Activated T-helper 17 cell treated with anti-CD3 and anti-CD28 coated beads, Interleukin-2, amount 50 U/mL, for 72 hours (primary cell): ENCODE measurements at regions not wholly inside any gene's neighbourhood (a gene's known extent, or its start where the extent isn't known, plus 50 kb on each side); places are given as distances from the start of the nearest gene placed in this dataset.
A peak's percentile ranks its signal among the peaks of the same experiment; 100 is the strongest.
"Not testable (repeated sequence)": the region's sequence is repeated elsewhere in the genome, so short reads cannot be mapped to it uniquely, and the experiment has no call there.

Source experiments
- ATAC-seq: fragments of 150-1000 bp; cut with Tn5 transposase; replicated peaks from 2 replicates; pipeline ENCODE4 v1.10.0; 2021; ENCODE audit warnings: mild to moderate bottlenecking, moderate library complexity
- H3K27ac Mint-ChIP-seq: one replicate; pipeline ENCODE4 v1.8.0; 2022; ENCODE audit warnings: mixed read lengths
- H3K27me3 Mint-ChIP-seq: one replicate; pipeline ENCODE4 v1.8.0; 2022; ENCODE audit warnings: mixed read lengths
- H3K36me3 Mint-ChIP-seq: one replicate; pipeline ENCODE4 v1.8.0; 2022; ENCODE audit warnings: low read depth, mild to moderate bottlenecking, mixed read lengths
- H3K4me1 Mint-ChIP-seq: one replicate; pipeline ENCODE4 v1.8.0; 2022; ENCODE audit warnings: mixed read lengths
- H3K4me3 Mint-ChIP-seq: one replicate; pipeline ENCODE4 v1.8.0; 2022; ENCODE audit warnings: mild to moderate bottlenecking, mixed read lengths
- H3K9me3 Mint-ChIP-seq: one replicate; pipeline ENCODE4 v1.8.0; 2022; ENCODE audit warnings: mixed read lengths

DNA sequence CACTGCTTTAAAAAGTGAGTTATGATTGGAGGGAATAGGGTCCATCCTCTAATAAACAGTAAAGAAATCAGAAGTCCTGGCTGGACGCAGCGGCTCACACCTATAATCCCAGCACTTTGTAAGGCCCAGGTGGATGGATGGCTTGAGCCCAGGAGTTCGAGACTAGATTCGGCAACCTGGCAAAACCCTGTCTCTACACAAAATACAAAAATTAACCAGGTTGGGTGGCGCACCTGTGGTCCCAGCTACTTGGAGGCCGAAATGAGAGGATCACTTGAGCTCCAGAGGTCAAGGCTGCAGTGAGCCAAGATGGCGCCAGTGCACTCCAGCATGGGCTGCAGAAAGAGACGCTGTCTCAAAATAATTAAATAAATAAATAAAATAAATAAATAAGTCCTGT is 171.2 kb downstream of the POTEB3 start:
- Mint-ChIP-seq H3K27ac (no peak overlapping the region), H3K36me3 (no peaks in the 10 kb centered on the region), H3K4me3 (no peak overlapping the region), H3K4me1 (peaks cover 5% of the 10 kb centered on the region), H3K27me3 (peaks cover 15% of the 10 kb centered on the region), H3K9me3 (no peaks in the 10 kb centered on the region)
- ATAC-seq, result no peak

DNA sequence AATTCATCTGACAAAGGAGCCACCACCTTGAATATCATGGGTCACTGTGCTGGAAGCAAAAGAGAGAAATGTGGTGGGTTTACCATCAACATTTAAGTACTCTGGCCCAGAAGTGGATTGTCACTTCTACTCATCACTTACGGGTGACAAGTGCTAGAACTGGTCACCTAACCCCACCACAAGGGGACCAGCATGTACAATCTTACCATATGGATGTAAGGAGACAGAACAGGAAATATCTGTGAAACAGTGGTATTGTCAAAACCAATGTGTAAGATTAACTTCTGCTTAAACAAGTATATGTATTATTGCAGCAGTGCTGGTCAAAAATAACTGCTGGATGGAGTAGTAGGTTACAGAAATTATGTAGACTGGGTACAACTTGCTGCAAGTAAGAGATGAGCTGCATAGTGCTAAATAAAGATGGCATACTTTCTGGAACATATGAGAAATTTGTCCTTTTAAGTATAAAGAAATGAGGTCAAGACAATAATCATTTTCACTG is 171.8 kb downstream of the POTEB3 start:
- H3K9me3 Mint-ChIP-seq, result no peaks in the 10 kb centered on the region
- no peak overlapping the region for H3K27ac Mint-ChIP-seq
- peaks cover 15% of the 10 kb centered on the region for H3K27me3 Mint-ChIP-seq
- no peak overlapping the region for H3K4me3 Mint-ChIP-seq
- H3K4me1 Mint-ChIP-seq, result peaks cover 5% of the 10 kb centered on the region
- no peaks in the 10 kb centered on the region for H3K36me3 Mint-ChIP-seq
- no peak for ATAC-seq

DNA sequence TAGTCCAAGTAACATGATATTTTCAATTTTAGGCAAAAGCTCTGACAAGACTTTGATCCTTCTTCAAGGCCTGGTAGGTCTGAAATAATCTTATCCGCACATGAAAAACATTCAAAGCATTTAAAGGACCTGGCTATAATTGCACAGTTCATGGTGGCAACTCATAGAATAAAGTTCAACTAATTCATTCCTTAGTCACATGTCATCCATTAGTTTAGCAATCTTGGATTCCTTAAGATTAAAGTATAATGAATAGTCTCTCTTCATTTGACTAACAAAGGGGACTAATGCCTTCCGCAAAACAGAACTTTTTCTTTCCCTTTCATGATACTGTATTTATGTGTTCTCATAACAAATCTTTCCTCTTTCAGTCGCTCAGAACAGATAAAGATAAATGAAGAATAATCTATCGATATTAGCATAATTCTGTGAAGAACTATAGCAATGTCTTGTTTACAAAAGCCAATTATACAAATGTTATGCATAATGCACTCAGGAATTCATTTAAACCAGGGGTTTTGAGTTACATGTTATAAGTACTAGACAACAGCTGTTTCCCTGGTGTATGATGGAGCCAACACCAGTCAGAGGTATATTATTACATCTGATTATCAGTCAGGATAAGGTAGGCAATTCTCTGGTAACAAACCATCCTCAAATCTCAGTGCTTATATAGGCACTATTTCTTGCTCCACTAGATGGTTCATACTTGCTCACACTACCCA is 172.5 kb downstream of the POTEB3 start:
- Mint-ChIP-seq H3K36me3 (no peaks in the 10 kb centered on the region), H3K4me1 (peaks cover 5% of the 10 kb centered on the region), H3K4me3 (no peak overlapping the region), H3K27me3 (peaks cover 15% of the 10 kb centered on the region), H3K27ac (no peak overlapping the region), H3K9me3 (no peaks in the 10 kb centered on the region)
- no peak for ATAC-seq

DNA sequence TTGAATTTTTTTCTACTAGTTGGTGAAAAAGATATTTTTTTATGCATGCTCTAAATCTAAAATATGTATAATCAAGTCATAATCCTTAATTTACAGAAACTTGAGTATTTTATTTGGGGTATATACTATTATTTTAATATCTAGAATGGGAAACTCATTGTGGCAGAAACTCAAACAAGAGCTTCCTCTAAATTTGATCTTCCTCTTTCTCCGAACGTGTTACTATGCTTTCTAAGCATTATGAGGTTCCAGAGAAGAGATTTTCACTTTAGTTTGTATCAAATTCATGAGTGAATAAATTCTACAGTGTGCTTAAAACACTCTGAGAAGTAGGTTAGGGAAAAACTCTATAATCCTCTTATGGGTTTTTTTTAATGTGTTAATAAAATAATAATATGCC is 173.1 kb downstream of the POTEB3 start:
- H3K27ac Mint-ChIP-seq, result no peak overlapping the region
- H3K4me1 Mint-ChIP-seq, result peaks cover 4% of the 10 kb centered on the region
- no peak for ATAC-seq
- H3K4me3 Mint-ChIP-seq, result no peak overlapping the region
- no peaks in the 10 kb centered on the region for H3K36me3 Mint-ChIP-seq
- H3K9me3 Mint-ChIP-seq, result peaks cover 3% of the 10 kb centered on the region
- H3K27me3 Mint-ChIP-seq, result peaks cover 19% of the 10 kb centered on the region

DNA sequence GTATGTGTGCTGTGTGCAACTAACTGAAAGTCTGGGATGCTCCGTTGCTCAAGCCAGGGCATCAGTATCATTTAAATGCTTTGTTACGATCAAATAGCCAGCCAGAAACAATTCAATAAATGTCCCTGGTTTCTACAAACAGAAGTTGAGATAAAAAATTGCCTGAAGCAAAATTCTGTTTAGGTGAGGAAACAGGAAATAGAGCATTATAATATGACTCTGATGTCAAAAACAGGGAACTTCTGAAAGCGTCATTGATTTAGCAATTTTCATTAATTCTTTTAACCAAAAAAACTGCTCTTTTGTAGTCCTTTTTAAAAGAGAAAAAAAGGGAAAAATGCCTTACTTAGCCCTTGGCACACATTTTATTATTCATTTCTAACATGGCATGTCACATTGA is 174.7 kb downstream of the POTEB3 start:
- H3K27ac Mint-ChIP-seq, H3K4me1 Mint-ChIP-seq, H3K9me3 Mint-ChIP-seq, ATAC-seq, H3K36me3 Mint-ChIP-seq, H3K4me3 Mint-ChIP-seq: not testable (repeated sequence)
- H3K27me3 Mint-ChIP-seq, result peaks cover 11% of the 10 kb centered on the region

DNA sequence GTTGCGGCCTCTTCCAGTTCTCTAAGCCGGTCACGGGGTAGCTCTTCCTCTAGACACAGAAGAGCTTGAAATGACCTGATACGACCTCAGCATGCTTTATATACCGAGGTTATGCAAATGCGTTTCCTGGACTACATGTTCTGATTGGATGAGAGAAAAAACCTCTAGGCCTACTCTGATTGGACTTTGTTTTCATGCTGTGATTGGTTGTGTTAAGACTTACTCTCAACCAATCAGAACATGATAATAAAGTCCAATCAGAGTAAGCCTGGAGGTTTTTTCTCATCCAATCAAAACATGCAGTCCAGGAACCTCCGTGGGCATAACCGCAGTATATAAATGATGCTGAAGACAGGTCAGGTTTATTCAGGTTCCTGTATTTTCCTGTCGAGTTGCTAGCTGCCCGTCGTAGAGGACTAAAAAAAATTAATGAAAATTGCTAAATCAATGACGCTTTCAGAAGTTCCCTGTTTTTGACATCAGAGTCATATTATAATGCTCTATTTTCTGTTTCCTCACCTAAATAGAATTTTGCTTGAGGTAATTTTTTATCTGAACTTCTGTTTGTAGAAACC is 177.4 kb downstream of the POTEB3 start:
- Mint-ChIP-seq H3K4me3 (no peak overlapping the region), H3K36me3 (no peaks in the 10 kb centered on the region), H3K27me3 (peaks cover 13% of the 10 kb centered on the region), H3K4me1 (no peaks in the 10 kb centered on the region), H3K9me3 (peaks cover 3% of the 10 kb centered on the region), H3K27ac (no peak overlapping the region)
- ATAC-seq, result no peak

DNA sequence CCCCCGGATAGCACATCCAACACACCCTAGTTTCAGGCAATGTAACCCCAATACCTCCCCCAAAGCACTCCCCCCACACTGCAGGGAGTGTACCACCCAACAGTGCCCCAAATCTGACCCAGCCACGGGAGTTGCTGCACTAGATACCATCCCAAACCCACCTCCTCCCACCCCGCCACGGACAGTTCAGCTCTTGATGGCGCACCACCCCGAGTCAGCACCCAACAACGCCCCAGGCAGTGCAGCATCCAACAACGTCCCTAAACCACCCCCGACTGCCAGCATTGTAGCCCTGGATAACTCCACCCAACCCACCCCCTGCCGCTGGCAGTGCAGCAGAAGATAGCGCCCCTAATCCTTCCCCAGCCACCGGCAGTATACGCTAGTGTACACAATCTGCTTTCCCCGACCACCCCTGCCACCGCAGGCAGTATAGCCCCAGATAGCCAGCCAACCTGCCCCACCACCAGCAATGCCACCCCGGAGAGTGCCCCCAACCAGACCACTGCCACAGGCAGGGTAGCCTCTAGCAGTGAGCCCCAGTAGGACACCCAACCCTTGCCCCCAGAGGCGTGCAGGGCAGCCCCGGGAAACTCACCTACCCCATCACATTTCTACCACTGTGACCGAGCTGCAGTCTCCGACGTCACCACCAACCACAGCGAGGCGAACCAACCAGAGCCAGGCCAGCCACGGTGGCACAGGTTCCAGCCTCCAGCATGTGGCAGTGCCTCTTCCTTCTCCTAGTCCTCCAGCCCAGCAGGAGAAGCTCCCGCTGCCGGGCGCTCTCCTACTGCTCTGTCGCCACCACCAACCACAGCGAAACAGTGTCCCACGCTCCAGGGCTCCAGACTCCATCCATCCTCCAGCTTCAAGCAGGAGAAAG is 178.1 kb downstream of the POTEB3 start:
- Mint-ChIP-seq H3K27ac (no peak overlapping the region), H3K4me1 (no peaks in the 10 kb centered on the region), H3K27me3 (peaks cover 12% of the 10 kb centered on the region), H3K36me3 (no peaks in the 10 kb centered on the region), H3K4me3 (no peak overlapping the region), H3K9me3 (peaks cover 3% of the 10 kb centered on the region)
- ATAC-seq, result peak; percentile 9

DNA sequence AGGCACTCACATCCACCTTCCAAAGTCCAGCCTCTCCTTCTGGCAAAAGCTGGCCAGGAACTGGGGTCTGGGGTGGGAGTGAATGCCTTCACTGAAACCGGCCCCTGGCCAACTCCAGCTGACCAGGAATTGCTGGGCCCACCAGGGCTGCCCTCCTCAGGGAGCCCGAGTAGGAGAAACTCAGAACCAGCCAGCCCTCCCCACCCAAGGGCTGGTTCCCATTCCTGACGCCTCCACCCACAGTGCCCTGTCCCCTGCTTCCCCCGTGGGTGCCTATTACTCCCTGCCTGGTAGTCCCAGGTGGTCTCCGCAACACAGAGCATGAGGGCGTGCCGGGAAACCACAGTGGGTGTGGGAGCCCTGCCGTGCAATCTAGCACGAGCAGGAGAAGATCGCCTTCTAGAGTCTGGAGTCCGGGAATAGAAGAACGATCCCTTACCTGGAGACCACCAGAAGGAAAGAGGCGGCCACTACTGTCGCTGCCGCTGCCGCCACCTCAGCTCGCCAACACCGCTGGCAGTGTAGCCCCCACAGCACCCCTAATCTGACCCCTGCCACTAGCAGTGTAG is 178.8 kb downstream of the POTEB3 start:
- H3K9me3 Mint-ChIP-seq, result peaks cover 3% of the 10 kb centered on the region
- no peak overlapping the region for H3K27ac Mint-ChIP-seq
- H3K36me3 Mint-ChIP-seq, result no peaks in the 10 kb centered on the region
- no peak for ATAC-seq
- H3K27me3 Mint-ChIP-seq, result peaks cover 12% of the 10 kb centered on the region
- no peak overlapping the region for H3K4me3 Mint-ChIP-seq
- H3K4me1 Mint-ChIP-seq, result no peaks in the 10 kb centered on the region

DNA sequence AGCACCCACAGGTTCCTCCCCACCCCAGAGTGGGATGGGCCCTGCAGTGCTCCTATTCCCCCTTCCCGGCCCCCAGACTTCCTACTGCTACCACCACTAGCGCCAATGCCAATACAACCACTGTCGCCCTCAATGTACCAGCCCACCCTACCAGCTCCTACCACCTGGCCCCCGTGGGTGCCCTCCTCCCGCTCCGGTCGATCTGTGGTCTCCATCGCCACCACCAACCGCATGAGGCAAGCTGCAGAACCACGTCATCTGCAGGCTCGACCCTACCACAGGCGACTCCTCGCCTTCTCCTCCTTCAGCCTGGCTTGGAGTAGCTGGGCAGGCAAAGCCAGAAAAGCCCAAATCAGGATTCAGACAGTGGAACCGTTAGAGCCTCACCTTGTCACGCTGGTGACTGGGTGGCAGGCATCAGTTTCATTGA is 179.3 kb downstream of the POTEB3 start:
- Mint-ChIP-seq H3K4me1 (no peaks in the 10 kb centered on the region), H3K9me3 (peaks cover 3% of the 10 kb centered on the region), H3K27ac (no peak overlapping the region), H3K36me3 (no peaks in the 10 kb centered on the region), H3K27me3 (peaks cover 12% of the 10 kb centered on the region), H3K4me3 (no peak overlapping the region)
- no peak for ATAC-seq

DNA sequence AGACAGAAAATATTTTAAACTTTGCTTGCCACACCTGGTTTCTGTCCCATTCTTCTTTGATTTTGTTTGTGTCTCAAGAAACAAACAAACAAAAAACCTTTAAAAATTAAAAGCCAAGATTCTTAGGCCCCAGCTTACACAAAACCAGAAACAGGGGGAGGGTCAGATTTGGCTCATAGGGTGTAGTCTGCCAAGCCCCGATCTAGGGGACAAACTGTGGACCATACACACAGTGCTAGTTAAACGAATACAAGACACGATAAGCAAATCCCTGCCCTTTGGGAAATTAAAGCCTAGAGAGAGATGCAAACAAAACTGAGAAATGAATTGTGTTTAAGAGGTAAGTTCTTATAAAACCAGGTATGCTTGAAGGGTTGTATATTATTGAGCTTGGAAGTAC is 181.7 kb downstream of the POTEB3 start:
- H3K36me3 Mint-ChIP-seq, H3K4me1 Mint-ChIP-seq, H3K4me3 Mint-ChIP-seq, ATAC-seq, H3K9me3 Mint-ChIP-seq, H3K27ac Mint-ChIP-seq: not testable (repeated sequence)
- H3K27me3 Mint-ChIP-seq, result peaks cover 12% of the 10 kb centered on the region

DNA sequence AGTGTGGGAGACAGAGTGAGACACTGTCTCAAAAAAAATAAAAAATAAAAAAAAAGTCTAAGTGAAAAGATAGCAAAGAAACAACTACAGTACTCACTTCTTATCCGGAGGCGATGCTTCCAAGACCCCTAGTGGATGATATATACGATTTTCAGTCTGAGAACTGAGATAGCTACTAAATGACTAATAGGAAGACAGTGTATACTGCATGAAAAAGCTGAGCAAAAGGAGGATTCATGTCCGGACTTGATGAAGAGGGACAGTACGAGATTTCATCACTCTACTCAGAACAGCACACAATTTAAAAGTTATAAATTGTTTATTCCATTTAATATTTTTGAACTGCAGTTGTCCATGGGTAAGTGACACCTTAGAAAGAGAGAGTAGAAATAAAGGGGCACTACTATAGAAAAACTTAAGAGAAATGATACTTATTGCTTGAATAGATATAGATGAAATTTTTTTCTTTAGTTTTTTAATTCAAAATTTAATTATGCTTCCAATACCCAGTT is 190.7 kb downstream of the POTEB3 start:
- not testable (repeated sequence) for ATAC-seq, H3K9me3 Mint-ChIP-seq, H3K27me3 Mint-ChIP-seq, H3K36me3 Mint-ChIP-seq, H3K4me3 Mint-ChIP-seq, H3K4me1 Mint-ChIP-seq, H3K27ac Mint-ChIP-seq
